ENCODE measurements at regions not wholly inside any gene's neighbourhood (a gene's known extent, or its start where the extent isn't known, plus 50 kb on each side); places are given as distances from the start of the nearest gene placed in this dataset.

DNA sequence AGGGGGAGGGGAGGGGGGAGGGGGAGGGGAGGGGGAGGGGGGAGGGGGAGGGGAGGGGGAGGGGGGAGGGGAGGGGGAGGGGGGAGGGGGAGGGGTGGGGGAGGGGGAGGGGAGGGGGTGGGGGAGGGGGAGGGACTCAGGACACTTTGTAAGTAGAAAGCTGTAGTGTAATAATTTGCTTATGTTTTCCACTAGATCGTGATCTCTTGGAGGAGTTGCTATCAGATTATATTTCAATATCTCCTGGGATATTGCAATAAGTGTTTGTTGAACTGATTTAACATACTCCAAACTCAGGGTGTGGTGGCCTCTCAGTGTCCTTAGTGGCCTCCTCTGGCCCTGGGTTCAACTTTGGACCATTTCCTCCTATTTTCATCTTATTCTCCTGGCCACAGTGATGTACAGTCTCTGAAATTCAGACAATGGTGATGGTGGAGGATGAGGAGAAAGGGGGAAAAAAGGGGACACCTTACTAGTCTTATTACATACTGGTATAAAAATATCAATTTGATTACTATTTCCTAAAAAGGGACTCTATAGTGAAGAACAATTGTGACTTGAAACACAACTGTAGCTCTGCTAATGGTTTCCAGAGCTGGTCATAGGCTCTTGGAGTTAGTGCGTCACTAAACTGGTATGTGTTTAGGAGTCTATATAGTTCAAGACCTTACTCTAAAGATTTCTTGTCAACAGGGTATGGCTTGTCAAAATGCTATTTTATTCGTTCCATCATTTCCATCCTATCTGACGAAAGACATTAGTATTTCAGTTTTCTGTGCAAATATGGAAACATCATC, 89.6 kb downstream of the DDX1 start:
- TF ChIP-seq, protein P1, sequence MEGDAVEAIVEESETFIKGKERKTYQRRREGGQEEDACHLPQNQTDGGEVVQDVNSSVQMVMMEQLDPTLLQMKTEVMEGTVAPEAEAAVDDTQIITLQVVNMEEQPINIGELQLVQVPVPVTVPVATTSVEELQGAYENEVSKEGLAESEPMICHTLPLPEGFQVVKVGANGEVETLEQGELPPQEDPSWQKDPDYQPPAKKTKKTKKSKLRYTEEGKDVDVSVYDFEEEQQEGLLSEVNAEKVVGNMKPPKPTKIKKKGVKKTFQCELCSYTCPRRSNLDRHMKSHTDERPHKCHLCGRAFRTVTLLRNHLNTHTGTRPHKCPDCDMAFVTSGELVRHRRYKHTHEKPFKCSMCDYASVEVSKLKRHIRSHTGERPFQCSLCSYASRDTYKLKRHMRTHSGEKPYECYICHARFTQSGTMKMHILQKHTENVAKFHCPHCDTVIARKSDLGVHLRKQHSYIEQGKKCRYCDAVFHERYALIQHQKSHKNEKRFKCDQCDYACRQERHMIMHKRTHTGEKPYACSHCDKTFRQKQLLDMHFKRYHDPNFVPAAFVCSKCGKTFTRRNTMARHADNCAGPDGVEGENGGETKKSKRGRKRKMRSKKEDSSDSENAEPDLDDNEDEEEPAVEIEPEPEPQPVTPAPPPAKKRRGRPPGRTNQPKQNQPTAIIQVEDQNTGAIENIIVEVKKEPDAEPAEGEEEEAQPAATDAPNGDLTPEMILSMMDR (IDR thresholded peaks at IDR 0.05; ENCODE audit: control insufficient read depth, extremely low read depth, insufficient read depth): no peak
- H3K4me3 ChIP-seq (ENCODE audit: low read depth, low read length): no peak overlapping the region
- no peak for DNase-seq (ENCODE audit: low read depth)

DNA sequence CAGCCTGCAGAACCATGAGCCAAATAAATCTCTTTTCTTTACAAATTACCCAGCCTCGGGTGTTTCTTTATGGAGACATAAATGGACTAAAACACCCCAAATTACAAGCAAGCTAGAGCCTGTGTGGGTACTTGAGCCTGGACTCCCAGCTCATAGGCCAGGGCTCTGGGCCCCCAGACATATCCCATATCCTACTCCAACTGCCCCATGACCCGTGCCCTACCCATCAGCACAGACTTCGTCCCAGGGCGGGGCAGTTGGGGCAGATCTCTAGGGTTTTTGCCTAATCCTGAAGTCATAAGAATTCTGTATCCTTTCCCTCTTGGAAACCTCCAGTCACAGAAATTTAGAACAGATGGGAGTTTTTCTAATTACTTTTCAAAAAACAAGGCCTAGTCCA, 90.7 kb downstream of the DDX1 start:
- no peak for DNase-seq (ENCODE audit: low read depth)
- TF ChIP-seq, protein P1 (IDR thresholded peaks at IDR 0.05; ENCODE audit: control insufficient read depth, extremely low read depth, insufficient read depth): no peak
- no peak overlapping the region for H3K4me3 ChIP-seq (ENCODE audit: low read depth, low read length)

DNA sequence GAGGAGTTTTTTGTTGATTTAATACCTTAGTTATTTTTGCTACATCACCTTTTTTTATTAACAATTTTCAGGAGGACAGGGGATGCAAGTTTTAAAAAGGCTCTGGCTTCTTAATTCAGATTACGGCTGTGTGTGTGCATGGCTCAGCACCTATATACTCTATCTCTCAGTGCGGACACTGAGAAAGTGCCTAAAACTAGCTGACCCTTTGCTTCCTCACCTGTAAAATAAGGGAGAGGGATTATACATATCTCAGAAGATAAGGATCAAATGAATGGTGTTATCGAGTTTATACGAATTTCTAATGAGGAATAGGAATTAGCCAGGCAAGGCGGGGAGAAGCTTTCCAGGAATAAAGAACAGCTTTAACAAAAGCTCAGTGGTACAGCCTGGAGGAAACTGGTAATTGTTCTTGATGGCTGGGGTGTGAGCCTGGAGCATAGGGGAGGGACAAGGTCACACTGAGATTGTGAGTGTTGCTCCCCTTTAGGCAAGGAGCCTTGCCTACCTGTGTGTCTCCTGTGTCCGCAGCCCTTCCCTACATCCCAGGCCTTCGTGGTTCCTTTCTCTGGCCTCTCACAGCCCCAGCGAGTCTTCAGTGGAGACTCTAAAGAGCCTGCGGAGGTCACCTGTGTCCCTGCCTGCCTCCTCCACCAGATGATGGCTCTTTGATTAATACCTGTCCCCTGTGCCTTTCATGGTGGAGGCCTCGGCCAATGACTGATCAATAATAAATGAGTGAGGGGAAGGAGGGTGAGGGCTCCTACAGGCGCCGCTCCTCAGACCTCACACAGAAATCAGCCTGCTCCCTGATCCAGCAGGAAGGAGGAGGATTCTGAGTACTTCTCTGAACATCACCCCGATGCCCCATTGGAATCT, 92.7 kb downstream of the DDX1 start:
- TF ChIP-seq, protein P1 (IDR thresholded peaks at IDR 0.05; ENCODE audit: control insufficient read depth, extremely low read depth, insufficient read depth): no peak
- DNase-seq (ENCODE audit: low read depth): no peak
- H3K4me3 ChIP-seq (ENCODE audit: low read depth, low read length): no peak overlapping the region

DNA sequence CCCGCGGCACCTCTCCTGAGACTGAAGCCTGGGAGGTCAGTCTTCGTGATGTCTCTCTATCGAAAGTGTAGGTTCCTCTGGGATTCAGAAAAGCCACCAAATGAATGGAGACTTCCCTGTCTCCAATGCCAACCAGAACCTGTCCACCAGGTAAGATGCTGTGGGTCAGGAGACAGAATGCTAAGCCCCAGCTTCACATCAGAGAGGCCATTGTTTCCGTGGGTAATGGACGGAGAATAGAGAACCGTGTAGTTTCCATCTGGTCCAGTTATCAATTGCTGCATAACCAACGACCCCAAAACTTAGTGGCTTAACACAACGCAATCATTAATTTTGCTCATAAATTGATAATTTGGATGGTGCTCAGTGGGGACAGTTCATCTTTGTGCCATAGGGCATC, 93.5 kb downstream of the DDX1 start:
- DNase-seq (ENCODE audit: low read depth): no peak
- TF ChIP-seq, protein P1 (IDR thresholded peaks at IDR 0.05; ENCODE audit: control insufficient read depth, extremely low read depth, insufficient read depth): no peak
- H3K4me3 ChIP-seq (ENCODE audit: low read depth, low read length): no peak overlapping the region

DNA sequence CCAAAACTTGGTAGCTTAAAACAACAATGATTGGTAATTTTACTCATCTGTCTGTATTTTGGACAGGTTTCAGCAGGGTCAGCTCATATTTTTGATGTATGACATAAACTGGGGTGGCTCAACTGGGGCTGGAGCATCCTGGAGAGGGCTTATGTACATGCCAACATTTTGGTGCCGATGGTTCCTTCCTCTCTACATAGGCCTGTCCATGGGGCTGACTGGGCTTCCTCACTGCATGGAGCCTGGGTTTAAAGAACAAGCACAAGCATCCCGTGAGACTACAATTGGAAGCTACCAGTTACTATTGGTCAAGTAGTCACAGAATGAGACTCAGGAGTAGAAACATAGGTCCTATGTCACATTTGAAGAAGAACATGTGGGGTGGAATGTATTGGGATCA, 95.0 kb downstream of the DDX1 start:
- TF ChIP-seq, protein P1 (IDR thresholded peaks at IDR 0.05; ENCODE audit: control insufficient read depth, extremely low read depth, insufficient read depth): no peak
- DNase-seq (ENCODE audit: low read depth): no peak

DNA sequence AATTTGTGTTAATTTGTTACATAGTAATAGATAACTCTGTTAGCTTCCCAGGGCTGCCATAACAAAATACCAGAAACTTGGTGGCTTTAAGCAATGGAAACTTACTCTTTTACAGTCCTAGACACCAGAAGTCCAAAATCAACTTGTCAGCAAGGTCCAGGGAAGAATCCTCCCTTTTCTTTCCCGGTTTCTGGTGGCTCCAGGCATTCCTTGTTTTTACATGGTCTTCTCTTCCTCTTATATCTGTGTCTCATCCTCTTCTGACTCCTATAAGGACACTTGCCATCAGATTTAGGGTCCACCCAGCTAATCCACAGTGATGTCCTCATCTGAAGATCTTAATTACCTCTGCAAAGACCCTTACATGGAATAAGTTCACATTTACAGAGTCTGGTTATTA, 95.6 kb downstream of the DDX1 start:
- DNase-seq (ENCODE audit: low read depth): no peak
- TF ChIP-seq, protein P1 (IDR thresholded peaks at IDR 0.05; ENCODE audit: control insufficient read depth, extremely low read depth, insufficient read depth): no peak
- H3K4me3 ChIP-seq (ENCODE audit: low read depth, low read length): no peak overlapping the region

More for the DNA sequence above, 95.0 kb downstream of the DDX1 start:
- H3K4me3 ChIP-seq (ENCODE audit: low read depth, low read length): no peak overlapping the region

Data from LNCaP clone FGC (cell line).